H1 (cell line): ENCODE measurements at regions not wholly inside any gene's neighbourhood (a gene's known extent, or its start where the extent isn't known, plus 50 kb on each side); places are given as distances from the start of the nearest gene placed in this dataset.

Experiments used
- CTCF ChIA-PET: fragments of 300-600 bp; sonication (Branson Sonifier 250); formaldehyde crosslinking; loops from one replicate; lab custom pipeline; 2021; ENCODE audit not compliant: partially characterized antibody; lab: Charles Lee
- POLR2A ChIA-PET: fragments of 300-600 bp; sonication (Branson Sonifier 250); formaldehyde crosslinking; loops from one replicate; lab custom pipeline; 2021; ENCODE audit warnings: inconsistent platforms; ENCODE audit not compliant: partially characterized antibody; lab: Charles Lee
- DNase-seq, 2 experiments: peaks; one replicate each; pipeline versions ENCODE4 v3.0.0 to v3.0.0-alpha.2; 2010 to 2022; ENCODE audit warnings: low spot score in 2 of 2, low read depth in 1 of 2, mixed read lengths in 1 of 2
- FAIRE-seq: peaks from 2 replicates; lab custom pipeline; 2011; peaks lifted over from hg19 to GRCh38; lab: Jason Lieb, UNC
- H2AFZ ChIP-seq: 2 replicates; pipeline ENCODE4 v1.8.1; 2012; ENCODE audit warnings: low read length, inconsistent platforms
- H2AK5ac ChIP-seq: 2 replicates; pipeline ENCODE4 v1.6.1; 2013; ENCODE audit warnings: low read depth, low read length
- H2BK120ac ChIP-seq: replicated peaks from 2 replicates; pipeline ENCODE3; 2013; ENCODE audit warnings: low read depth, low read length, inconsistent platforms
- H2BK12ac ChIP-seq: 2 replicates; pipeline ENCODE4 v1.6.1; 2013; ENCODE audit warnings: low read depth, low read length
- H2BK15ac ChIP-seq: 2 replicates; pipeline ENCODE4 v1.6.1; 2013; ENCODE audit warnings: low read length
- H2BK20ac ChIP-seq: 2 replicates; pipeline ENCODE4 v1.6.1; 2013; ENCODE audit warnings: low read length
- H2BK5ac ChIP-seq: 2 replicates; pipeline ENCODE4 v1.6.1; 2013; ENCODE audit warnings: low read depth, low read length
- H3K14ac ChIP-seq: 2 replicates; pipeline ENCODE4 v1.6.1; 2013; ENCODE audit warnings: inconsistent platforms; ENCODE audit not compliant: insufficient read length
- H3K18ac ChIP-seq: 2 replicates; pipeline ENCODE4 v1.6.1; 2013; ENCODE audit warnings: low read length; ENCODE audit errors: extremely low read depth
- H3K23ac ChIP-seq: 2 replicates; pipeline ENCODE4 v1.6.1; 2013; ENCODE audit warnings: inconsistent platforms; ENCODE audit not compliant: insufficient read length
- H3K23me2 ChIP-seq: 2 replicates; pipeline ENCODE4 v1.6.1; 2013; ENCODE audit warnings: low read depth, low read length
- H3K27ac ChIP-seq: 2 replicates; pipeline ENCODE4 v1.6.1; 2011; ENCODE audit warnings: low read depth, low read length, inconsistent platforms
- H3K27me3 ChIP-seq, 4 experiments: replicated peaks in 1 of 4; 1 replicate in 1 of 4; 2 replicates in 3 of 4; pipeline versions ENCODE4 v1.6.1 to v1.8.1; 2011 to 2013; ENCODE audit warnings: low read length in 3 of 4, mild to moderate bottlenecking in 3 of 4, inconsistent platforms in 2 of 4, mixed read lengths in 2 of 4, moderate library complexity in 1 of 4; ENCODE audit not compliant: control insufficient read depth in 3 of 4, insufficient read depth in 3 of 4; ENCODE audit errors: extremely low read depth in 1 of 4
- H3K36me3 ChIP-seq, 4 experiments: 2 replicates each; pipeline versions ENCODE4 v1.6.1 to v1.8.1; 2011 to 2013; ENCODE audit warnings: mild to moderate bottlenecking in 4 of 4, low read length in 3 of 4, moderate library complexity in 2 of 4, control low read depth in 1 of 4, inconsistent platforms in 1 of 4; ENCODE audit not compliant: insufficient read depth in 4 of 4, control insufficient read depth in 2 of 4
- H3K4ac ChIP-seq: replicated peaks from 2 replicates; pipeline ENCODE3; 2013; ENCODE audit warnings: low read length, low read depth, mixed read lengths, inconsistent platforms; ENCODE audit not compliant: insufficient read length
- H3K4me1 ChIP-seq, 4 experiments: replicated peaks in 1 of 4; 1 replicate in 1 of 4; 2 replicates in 3 of 4; pipeline versions ENCODE4 v1.6.1 to v1.8.1; 2011 to 2013; ENCODE audit warnings: low read length in 3 of 4, inconsistent platforms in 2 of 4, mixed read lengths in 1 of 4; ENCODE audit not compliant: insufficient read depth in 4 of 4, control insufficient read depth in 3 of 4
- H3K4me2 ChIP-seq, 2 experiments: 2 replicates each; pipeline versions ENCODE4 v1.6.1 to v1.8.1; 2011 to 2013; ENCODE audit warnings: low read depth in 2 of 2, low read length in 2 of 2, control low read depth in 1 of 2, inconsistent platforms in 1 of 2, mild to moderate bottlenecking in 1 of 2; ENCODE audit not compliant: insufficient read depth in 1 of 2
- H3K4me3 ChIP-seq, 4 experiments: fragments of 200-600, 300-600 bp in 1 of 4; sonication (generic), shearing (Covaris generic), sonication (Bioruptor Twin) in 1 of 4; 2 replicates each; pipeline versions ENCODE4 v1.5.1 to v1.8.1; 2011 to 2016; ENCODE audit warnings: low read length in 4 of 4, low read depth in 3 of 4, control low read depth in 2 of 4, inconsistent platforms in 2 of 4, mild to moderate bottlenecking in 2 of 4, mixed read lengths in 1 of 4, moderate library complexity in 1 of 4; ENCODE audit not compliant: insufficient read depth in 2 of 4; ENCODE audit errors: extremely low read depth in 1 of 4
- H3K56ac ChIP-seq: replicated peaks from 2 replicates; pipeline ENCODE3; 2013; ENCODE audit warnings: low read depth, mild to moderate bottlenecking, mixed read lengths, low read length, inconsistent platforms; ENCODE audit not compliant: insufficient read length
- H3K79me1 ChIP-seq: 2 replicates; pipeline ENCODE4 v1.6.1; 2013; ENCODE audit warnings: low read depth, low read length, control low read depth
- H3K79me2 ChIP-seq, 2 experiments: 2 replicates each; pipeline versions ENCODE4 v1.6.1 to v1.8.1; 2012 to 2013; ENCODE audit warnings: low read length in 2 of 2, mild to moderate bottlenecking in 2 of 2, inconsistent platforms in 1 of 2; ENCODE audit not compliant: insufficient read depth in 2 of 2, control insufficient read depth in 1 of 2
- H3K9ac ChIP-seq, 4 experiments: replicated peaks in 1 of 4; 1 replicate in 1 of 4; 2 replicates in 3 of 4; pipeline versions ENCODE4 v1.6.1 to v1.8.1; 2011 to 2013; ENCODE audit warnings: low read depth in 3 of 4, low read length in 3 of 4, control low read depth in 2 of 4, mild to moderate bottlenecking in 2 of 4, moderate library complexity in 2 of 4, inconsistent platforms in 1 of 4; ENCODE audit errors: extremely low read depth in 1 of 4
- H3K9me3 ChIP-seq, 2 experiments: 2 replicates each; pipeline versions ENCODE4 v1.6.1 to v1.8.1; 2012 to 2013; ENCODE audit warnings: mild to moderate bottlenecking in 2 of 2, moderate library complexity in 2 of 2, control low read depth in 1 of 2, inconsistent platforms in 1 of 2, low read depth in 1 of 2, low read length in 1 of 2, mixed read lengths in 1 of 2; ENCODE audit not compliant: insufficient read depth in 2 of 2
- H4K20me1 ChIP-seq, 2 experiments: replicated peaks in 1 of 2; 2 replicates each; pipeline versions ENCODE3 to v1.8.1; 2011 to 2013; ENCODE audit warnings: inconsistent platforms in 2 of 2, low read length in 2 of 2, mild to moderate bottlenecking in 1 of 2; ENCODE audit not compliant: insufficient read depth in 2 of 2, control insufficient read depth in 1 of 2
- H4K5ac ChIP-seq: 2 replicates; pipeline ENCODE4 v1.6.1; 2013; ENCODE audit warnings: low read length, low read depth, mixed read lengths, inconsistent platforms; ENCODE audit not compliant: insufficient read length
- H4K8ac ChIP-seq: 2 replicates; pipeline ENCODE4 v1.8.0; 2013; ENCODE audit warnings: mild to moderate bottlenecking, moderate library complexity, low read length, inconsistent platforms; ENCODE audit not compliant: insufficient read depth; ENCODE audit errors: extremely low read depth
- H4K91ac ChIP-seq: replicated peaks from 2 replicates; pipeline ENCODE3; 2013; ENCODE audit warnings: low read length, mixed read lengths, inconsistent platforms; ENCODE audit not compliant: insufficient read length
- BACH1 ChIP-seq: IDR thresholded peaks from 2 replicates; pipeline ENCODE4 v1.6.1; 2012; ENCODE audit warnings: low read length, improper control_type of control experiment
- CEBPB ChIP-seq: IDR thresholded peaks from 2 replicates; pipeline ENCODE4 v1.6.1; 2012; ENCODE audit warnings: low read depth, low read length
- CTBP2 ChIP-seq: IDR thresholded peaks from 2 replicates; pipeline ENCODE4 v1.7.0; 2011; ENCODE audit warnings: borderline replicate concordance, mild to moderate bottlenecking, moderate library complexity, mixed read lengths, low read length; ENCODE audit not compliant: insufficient read depth, insufficient read length
- GTF2F1 ChIP-seq: IDR thresholded peaks from 2 replicates; pipeline ENCODE4 v1.6.1; 2012; ENCODE audit warnings: low read depth, low read length, improper control_type of control experiment, borderline replicate concordance
- KDM4A ChIP-seq: IDR thresholded peaks from one replicate; pipeline ENCODE4 v1.7.1; 2012; ENCODE audit warnings: low read depth, mild to moderate bottlenecking, moderate library complexity, low read length, inconsistent platforms; ENCODE audit not compliant: severe bottlenecking
- NANOG ChIP-seq: IDR thresholded peaks from 2 replicates; pipeline ENCODE4 v1.6.1; 2011; ENCODE audit warnings: low read length, low read depth, mild to moderate bottlenecking, inconsistent platforms; ENCODE audit not compliant: insufficient read depth, poor library complexity, severe bottlenecking
- RFX5 ChIP-seq: IDR thresholded peaks from 2 replicates; pipeline ENCODE4 v1.6.1; 2011; ENCODE audit warnings: low read depth, low read length, improper control_type of control experiment, borderline replicate concordance
- WGBS, 2 experiments: shearing (Covaris generic) in 1 of 2; methylation state at CpG; one replicate each; pipeline versions ENCODE4 v1.1.6 to v1.1.7; 2013 to 2015; ENCODE audit warnings: low lambda C conversion rate in 2 of 2, mixed read lengths in 2 of 2, inconsistent platforms in 1 of 2, low coverage in 1 of 2, missing lambda C conversion rate in 1 of 2; ENCODE audit not compliant: insufficient replicate concordance in 2 of 2, insufficient coverage in 1 of 2, insufficient read length in 1 of 2; ENCODE audit errors: extremely low coverage in 1 of 2, missing lambda C conversion rate in 1 of 2; 5-methylcytosine and 5-hydroxymethylcytosine counted together
- TF ChIP-seq, protein P1 (sequence below), 3 experiments: IDR thresholded peaks; 1 replicate in 2 of 3; 2 replicates in 1 of 3; pipeline versions ENCODE4 v1.5.1 to v1.6.1; 2011; ENCODE audit warnings: low read length in 3 of 3, mild to moderate bottlenecking in 3 of 3, inconsistent platforms in 2 of 3, low read depth in 1 of 3, moderate library complexity in 1 of 3; ENCODE audit not compliant: insufficient read depth in 1 of 3; ENCODE audit errors: control extremely low read depth in 1 of 3

DNA sequence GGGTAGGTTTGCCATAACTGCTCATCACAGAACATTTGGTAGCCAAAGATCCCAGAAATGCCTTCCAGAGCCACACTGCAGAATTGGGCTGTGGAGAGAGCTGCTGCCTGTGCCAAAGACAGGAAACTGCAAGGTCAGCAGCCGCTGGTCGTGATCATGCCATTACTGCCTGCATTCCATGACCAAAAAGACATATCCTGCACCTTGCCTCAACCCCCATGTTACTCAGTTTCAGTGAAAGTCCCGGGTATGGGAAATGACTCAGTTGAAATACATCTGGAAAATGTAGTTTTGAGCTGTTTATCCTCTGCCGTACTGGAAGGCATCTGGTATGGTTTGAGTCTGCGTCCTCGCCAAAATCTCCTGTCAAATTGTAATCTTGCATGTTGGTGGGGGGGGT, 161.7 kb downstream of the FCRL5 start:
- no peak overlapping the region for H3K56ac ChIP-seq
- H4K8ac ChIP-seq = no peak overlapping the region
- no peak overlapping the region for H3K18ac ChIP-seq
- H3K79me1 ChIP-seq = no peaks in the 10 kb centered on the region; the same call in 1 of the 2 replicates
- H4K5ac ChIP-seq = no peak overlapping the region
- 0 out of 2 replicates have a peak overlapping the region, but pooled peaks have one; percentile 73 for H2AFZ ChIP-seq
- CTCF ChIA-PET = interaction anchor here (0.7 to 1.6 kb wide), 6 partner anchors 9 to 92 kb away, joined by 3 to 6 read pairs (median 3); no protein-coding TSS in a partner anchor
- H3K36me3 ChIP-seq = no peaks in the 10 kb centered on the region
- H2BK20ac ChIP-seq = no peak overlapping the region
- no peak overlapping the region for H3K4me2 ChIP-seq
- no peaks in the 10 kb centered on the region; a peak in 1 of 7 replicates for H3K4me1 ChIP-seq
- no peak for DNase-seq
- H2AK5ac ChIP-seq = no peak overlapping the region
- no peaks in the 10 kb centered on the region for H4K20me1 ChIP-seq
- POLR2A ChIA-PET = interaction anchor here (0.7 kb wide), 1 partner anchor 13 kb away, joined by 3 read pairs; no protein-coding TSS in a partner anchor
- no peak for FAIRE-seq
- H2BK5ac ChIP-seq = no peak overlapping the region
- no peak overlapping the region; a peak in 1 of 7 replicates for H3K9ac ChIP-seq
- H3K14ac ChIP-seq = no peak overlapping the region
- no peaks in the 10 kb centered on the region for H3K9me3 ChIP-seq
- 87% methylated on average over 6 of the region's 6 CpGs; no CpG with 5 or more reads in 1 of the 2 experiments for WGBS, 2 experiments
- H3K4me3 ChIP-seq = no peak overlapping the region
- H4K91ac ChIP-seq = no peak overlapping the region
- no peak overlapping the region for H2BK15ac ChIP-seq
- H3K4ac ChIP-seq = no peak overlapping the region
- no peak overlapping the region for H2BK12ac ChIP-seq
- H3K27me3 ChIP-seq = no peaks in the 10 kb centered on the region
- no peak overlapping the region for H2BK120ac ChIP-seq
- no peaks in the 10 kb centered on the region for H3K79me2 ChIP-seq
- no peaks in the 10 kb centered on the region for H3K23me2 ChIP-seq
- no peak overlapping the region for H3K27ac ChIP-seq
- H3K23ac ChIP-seq = no peak overlapping the region
- no peak for TF ChIP-seq BACH1
- TF ChIP-seq GTF2F1 = no peak
- TF ChIP-seq RFX5 = no peak
- no peak for TF ChIP-seq NANOG
- TF ChIP-seq CEBPB = no peak
- TF ChIP-seq CTBP2 = no peak
- no peak for TF ChIP-seq KDM4A
- TF ChIP-seq, protein P1, sequence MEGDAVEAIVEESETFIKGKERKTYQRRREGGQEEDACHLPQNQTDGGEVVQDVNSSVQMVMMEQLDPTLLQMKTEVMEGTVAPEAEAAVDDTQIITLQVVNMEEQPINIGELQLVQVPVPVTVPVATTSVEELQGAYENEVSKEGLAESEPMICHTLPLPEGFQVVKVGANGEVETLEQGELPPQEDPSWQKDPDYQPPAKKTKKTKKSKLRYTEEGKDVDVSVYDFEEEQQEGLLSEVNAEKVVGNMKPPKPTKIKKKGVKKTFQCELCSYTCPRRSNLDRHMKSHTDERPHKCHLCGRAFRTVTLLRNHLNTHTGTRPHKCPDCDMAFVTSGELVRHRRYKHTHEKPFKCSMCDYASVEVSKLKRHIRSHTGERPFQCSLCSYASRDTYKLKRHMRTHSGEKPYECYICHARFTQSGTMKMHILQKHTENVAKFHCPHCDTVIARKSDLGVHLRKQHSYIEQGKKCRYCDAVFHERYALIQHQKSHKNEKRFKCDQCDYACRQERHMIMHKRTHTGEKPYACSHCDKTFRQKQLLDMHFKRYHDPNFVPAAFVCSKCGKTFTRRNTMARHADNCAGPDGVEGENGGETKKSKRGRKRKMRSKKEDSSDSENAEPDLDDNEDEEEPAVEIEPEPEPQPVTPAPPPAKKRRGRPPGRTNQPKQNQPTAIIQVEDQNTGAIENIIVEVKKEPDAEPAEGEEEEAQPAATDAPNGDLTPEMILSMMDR (IDR thresholded peaks at IDR 0.05; ENCODE audit: control extremely low read depth in 1 of 3, insufficient read depth in 1 of 3, low read depth in 1 of 3, low read length in 3 of 3) = no peak
